Stimulated activated CD4-positive, alpha-beta T cell treated with anti-CD3 and anti-CD28 coated beads, Interleukin-4, amount 100 ng/mL, for 4 hours (primary cell): ENCODE measurements at regions not wholly inside any gene's neighbourhood (a gene's known extent, or its start where the extent isn't known, plus 50 kb on each side); places are given as distances from the start of the nearest gene placed in this dataset.
A peak's percentile ranks its signal among the peaks of the same experiment; 100 is the strongest.
"Not testable (repeated sequence)": the region's sequence is repeated elsewhere in the genome, so short reads cannot be mapped to it uniquely, and the experiment has no call there.

Experiments
- DNase-seq, 2 experiments: peaks; one replicate each; pipeline ENCODE4 v3.0.0-alpha.2; 2020

- no peak for DNase-seq
These were observed 118.8 kb downstream of the C16orf95 start for GRCh38 chr16:87198328-87198832.

GRCh38 chr16:87198881-87199280, 118.3 kb downstream of the C16orf95 start:
- no peak for DNase-seq

DNA sequence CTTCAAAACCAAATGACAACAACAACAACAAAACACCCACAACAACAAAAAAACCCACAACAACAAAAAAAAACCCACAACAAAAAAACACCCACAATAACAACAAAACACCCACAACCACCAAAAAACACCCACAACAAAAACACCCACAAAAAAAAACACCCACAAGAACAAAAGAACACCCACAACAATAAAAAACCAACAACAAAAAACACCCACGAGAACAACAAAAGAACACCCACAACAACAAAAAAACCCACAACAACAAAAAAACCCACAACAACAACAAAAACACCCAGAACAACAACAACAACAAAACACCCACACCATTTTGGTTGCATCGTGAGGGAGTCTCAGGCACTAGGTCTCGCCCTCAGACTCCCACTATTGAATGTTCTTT, 117.8 kb downstream of the C16orf95 start:
- no peak for DNase-seq

DNA sequence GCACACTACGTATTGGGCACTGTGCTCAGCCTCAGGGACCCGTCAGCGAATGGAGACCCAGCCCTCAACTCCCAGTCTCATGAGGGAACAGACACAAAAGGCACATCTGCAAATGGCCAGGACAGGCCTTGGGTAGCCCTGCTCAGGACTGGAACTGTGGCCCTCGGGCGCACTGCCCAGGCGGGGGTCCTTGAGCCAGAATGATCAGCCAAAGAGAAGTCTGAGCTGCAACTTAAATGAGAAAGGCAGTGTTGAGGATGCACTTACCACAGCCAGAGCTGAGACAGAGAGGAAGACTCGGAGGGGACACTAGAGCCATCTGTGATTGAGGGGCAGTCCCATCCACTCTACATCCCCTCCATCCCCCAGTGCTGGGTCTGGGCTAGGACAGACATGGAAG, 117.3 kb downstream of the C16orf95 start:
- DNase-seq: no peak

DNA sequence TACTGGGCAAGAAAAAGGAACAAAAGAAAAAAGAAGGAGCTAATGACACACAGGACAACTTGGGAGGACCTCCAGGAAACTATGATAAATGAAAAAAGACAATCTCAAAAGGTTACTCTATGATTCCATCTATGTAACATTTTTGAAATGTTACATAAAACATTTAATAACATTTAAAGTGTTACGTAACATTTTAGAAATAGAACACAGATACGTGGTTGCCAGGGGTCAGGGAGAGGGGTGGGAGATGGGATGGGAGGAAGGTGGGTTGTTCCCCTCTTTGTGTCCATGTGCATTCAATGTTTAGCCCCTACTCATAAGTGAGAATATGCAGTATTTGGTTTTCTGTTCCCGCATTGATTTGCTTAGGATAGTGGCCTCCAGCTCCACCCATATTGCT, 116.6 kb downstream of the C16orf95 start:
- no peak for DNase-seq

DNA sequence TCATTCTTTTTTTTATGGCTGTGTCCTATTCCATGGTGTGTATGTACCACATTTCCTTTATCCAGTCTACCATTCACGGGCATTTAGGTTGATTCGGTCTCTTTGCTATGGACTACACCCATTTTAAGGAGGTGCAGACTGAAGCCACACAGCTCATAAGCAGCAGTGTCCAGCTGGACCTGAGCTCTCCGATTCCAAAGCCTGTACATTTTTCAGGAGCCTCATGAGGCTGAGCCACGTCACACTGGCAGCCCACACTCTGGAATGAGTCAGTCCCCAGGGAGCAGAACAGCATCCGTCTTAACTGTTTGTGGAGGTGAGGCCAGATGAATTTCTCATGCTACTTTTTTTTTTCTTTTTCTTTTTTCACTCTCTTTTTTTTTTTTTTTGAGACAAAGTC, 116.1 kb downstream of the C16orf95 start:
- no peak for DNase-seq

- no peak for DNase-seq
These were observed 115.4 kb downstream of the C16orf95 start for GRCh38 chr16:87201790-87202189.

- DNase-seq: no peak
These were observed 114.8 kb downstream of the C16orf95 start for GRCh38 chr16:87202346-87202745.

DNA sequence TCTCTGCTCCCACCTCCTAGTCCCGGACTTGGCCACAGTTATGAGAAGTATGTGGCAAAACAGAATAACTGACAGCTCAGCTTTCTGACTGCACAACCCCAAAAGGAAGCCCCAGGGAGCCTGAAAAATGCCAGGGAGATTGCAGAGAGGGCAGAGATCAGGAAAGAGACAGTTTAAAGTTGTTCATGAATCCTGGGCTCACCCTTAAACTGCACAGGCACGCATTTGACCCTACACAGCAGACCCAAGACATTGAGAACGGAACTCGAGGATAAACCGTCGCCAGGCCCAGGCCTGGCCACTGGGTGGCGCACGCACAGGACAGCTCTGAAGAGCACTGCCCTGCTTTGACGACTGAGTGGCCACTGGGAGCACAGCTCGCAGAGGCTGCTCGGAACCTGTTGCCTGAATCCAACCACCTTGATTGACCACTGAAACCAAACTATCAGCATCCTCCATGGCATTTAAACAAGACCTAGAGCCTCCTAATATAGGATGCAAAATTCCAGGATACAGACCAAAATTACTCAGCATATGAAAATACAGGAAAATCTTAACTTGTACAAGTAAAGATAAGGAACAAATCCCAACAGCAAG, 114.0 kb downstream of the C16orf95 start:
- peak; percentile 9 to 42 for DNase-seq

GRCh38 chr16:87206646-87207451, 110.3 kb downstream of the C16orf95 start:
- DNase-seq: no peak

GRCh38 chr16:87207509-87207908, 109.7 kb downstream of the C16orf95 start:
- no peak for DNase-seq

DNA sequence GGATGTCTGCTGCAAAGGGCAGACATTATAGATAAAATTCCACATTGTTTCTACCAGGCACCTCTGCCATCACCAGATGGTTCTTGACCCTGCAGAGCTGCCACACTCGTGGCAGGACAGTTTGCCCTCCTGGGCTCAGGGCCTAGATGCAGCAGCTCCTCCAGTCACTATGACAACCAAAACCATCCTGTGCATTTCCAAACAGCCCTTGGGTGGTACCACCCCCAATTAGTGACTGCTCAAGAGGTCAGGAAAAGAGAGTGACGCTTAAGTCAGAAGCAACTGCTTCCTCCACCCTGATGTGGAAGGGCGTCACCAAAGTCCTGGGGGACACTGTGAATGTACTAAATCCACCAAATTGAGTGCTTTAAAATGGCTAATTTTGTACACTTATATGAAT, 109.2 kb downstream of the C16orf95 start:
- no peak for DNase-seq

GRCh38 chr16:87208968-87209367, 108.2 kb downstream of the C16orf95 start:
- not testable (repeated sequence) for DNase-seq

- DNase-seq: no peak
These were observed 107.2 kb downstream of the C16orf95 start for GRCh38 chr16:87209808-87210512.

GRCh38 chr16:87210894-87211293, 106.3 kb downstream of the C16orf95 start:
- no peak for DNase-seq

- DNase-seq: no peak
These were observed 105.2 kb downstream of the C16orf95 start for GRCh38 chr16:87212026-87212425.

DNA sequence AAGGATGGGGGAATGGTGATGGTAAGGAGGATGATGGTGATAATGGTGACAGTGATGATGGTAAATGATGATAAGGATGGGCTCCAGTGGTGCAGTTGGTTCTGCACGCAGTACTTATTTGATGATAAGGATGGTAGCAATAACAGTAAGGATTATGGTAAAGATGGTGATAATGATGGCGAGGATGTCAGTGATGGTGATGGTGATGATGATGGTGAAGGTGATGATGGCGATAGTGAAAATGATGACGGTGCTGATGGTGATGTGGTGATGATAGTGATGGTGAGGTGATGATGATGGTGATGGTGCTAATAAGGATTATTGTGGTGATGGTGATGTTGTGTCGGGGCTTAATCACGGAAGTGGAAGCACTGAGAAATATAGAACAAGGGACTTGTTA, 103.7 kb downstream of the C16orf95 start:
- DNase-seq: no peak

GRCh38 chr16:87216148-87216840, 100.9 kb downstream of the C16orf95 start:
- DNase-seq: no peak

DNA sequence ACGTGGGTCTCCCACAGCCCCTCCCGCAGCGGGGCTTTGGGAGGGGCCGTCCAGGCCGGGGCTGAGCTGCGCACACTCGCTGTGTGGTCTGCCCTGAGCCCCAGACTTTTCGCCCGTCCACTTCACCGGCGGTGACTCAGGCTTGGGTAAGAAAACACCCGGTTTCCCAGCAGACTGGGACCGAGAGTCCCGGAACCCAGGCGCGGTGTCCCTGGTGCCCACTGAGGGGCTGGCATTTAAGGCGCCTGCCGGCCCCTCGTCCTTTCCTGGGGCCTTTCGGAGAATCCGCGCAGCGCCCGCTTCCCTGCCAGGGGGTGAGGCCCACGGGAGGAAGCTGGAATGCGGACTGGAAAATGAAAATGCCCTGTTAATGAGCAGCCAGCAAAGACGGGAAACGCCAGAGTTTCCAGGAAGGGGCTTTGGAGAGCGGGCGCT, 100.3 kb downstream of the C16orf95 start:
- DNase-seq: no peak

- DNase-seq: not testable (repeated sequence)
These were observed 99.4 kb downstream of the C16orf95 start for GRCh38 chr16:87217802-87218201.

DNA sequence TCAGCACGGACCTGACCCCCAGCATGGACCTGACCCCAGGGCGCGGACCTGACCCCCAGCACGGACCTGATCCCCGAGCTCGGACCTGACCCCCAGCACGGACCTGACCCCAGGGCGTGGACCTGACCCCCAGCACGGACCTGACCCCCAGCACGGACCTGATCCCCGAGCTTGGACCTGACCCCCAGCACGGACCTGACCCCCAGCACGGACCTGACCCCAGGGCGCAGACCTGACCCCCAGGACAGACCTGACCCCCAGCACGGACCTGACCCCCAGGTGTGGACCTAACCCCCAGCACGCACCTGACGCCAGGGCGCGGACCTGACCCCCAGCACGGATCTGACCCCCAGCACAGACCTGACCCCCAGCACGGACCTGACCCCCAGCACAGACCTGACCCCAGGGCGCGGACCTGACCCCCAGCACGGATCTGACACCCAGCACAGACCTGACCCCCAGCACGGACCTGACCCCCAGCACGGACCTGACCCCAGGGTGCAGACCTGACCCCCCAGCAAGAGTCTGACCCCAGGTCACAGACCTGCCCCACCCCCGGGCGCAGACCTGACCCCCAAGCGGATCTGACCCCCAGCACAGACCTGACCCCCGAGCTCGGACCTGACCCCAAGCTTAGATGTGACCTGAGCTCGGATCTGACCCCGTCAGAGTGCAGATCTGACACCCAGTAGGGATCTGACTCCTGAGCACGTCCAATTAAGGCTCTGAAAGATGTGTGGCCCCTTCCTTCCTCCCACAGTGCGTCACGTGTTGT, 98.7 kb downstream of the C16orf95 start:
- no peak for DNase-seq

DNA sequence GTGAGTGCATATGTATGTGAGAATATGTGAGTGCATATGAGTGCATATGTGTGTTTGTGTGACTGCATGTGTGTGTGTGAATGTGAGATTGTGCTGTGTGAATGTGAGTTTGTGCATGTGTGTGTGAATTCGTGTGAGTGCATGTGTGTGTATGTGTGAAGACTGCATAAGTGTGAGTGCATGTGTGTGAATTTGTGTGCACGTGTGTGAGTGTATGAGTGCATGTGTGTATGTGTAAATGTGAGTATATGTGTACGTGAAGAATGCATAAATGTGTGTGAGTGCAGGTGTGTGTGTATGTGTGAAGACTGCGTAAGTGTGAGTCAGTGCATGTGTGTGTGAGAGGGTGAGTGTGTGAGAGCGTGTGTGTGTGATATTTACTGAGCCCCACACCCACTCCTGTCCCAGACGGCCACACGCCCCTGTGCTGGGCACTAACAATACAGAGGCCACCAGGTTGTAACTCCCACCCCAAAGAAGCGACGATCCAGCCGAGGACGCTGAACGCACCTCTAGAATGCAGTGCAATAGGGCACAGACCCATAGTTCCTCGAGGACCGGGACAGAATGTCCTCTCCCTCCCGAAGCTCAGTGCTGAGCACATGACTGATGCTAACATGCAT, 97.8 kb downstream of the C16orf95 start:
- no peak for DNase-seq
